ENCODE measurements at regions not wholly inside any gene's neighbourhood (a gene's known extent, or its start where the extent isn't known, plus 50 kb on each side); places are given as distances from the start of the nearest gene placed in this dataset.
"Not testable (repeated sequence)": the region's sequence is repeated elsewhere in the genome, so short reads cannot be mapped to it uniquely, and the experiment has no call there.

DNA sequence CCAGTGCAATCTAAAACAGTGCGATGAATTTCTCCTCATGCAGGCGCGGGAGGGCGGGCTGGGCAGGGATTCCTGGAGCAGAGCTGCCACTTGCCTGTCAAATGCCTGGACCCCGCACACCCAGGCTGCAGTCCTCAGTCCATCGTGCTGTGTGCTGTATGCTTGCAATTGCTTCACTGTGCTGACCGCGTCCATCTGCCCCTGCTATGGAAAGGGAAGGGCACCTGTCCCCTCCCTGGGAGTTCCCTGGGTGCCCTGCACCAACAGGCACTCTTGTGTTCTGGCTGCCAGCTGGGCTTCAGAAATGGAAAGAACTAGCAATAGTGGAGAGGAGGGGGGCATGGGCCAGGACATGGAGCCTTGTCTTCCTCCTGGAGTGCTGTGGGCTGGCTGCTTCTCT lies 185.4 kb upstream of the B3GAT1 start:
- Histone ChIP-seq H3K9me3 (peaks cover 0 to 10% (median 2%) of the 10 kb centered on the region in 4 donors), H3K27ac (replicated peaks in 1 of 4) (no peak overlapping the region), H3K27me3 (peaks cover 0 to 7% (median 0%) of the 10 kb centered on the region in 4 donors), H3K4me1 (no peaks in the 10 kb centered on the region), H3K36me3 (no peaks in the 10 kb centered on the region), H3K4me3 (no peak overlapping the region)
- DNase-seq (ENCODE audit: extremely low spot score) = no peak
- TF ChIP-seq, protein P1, sequence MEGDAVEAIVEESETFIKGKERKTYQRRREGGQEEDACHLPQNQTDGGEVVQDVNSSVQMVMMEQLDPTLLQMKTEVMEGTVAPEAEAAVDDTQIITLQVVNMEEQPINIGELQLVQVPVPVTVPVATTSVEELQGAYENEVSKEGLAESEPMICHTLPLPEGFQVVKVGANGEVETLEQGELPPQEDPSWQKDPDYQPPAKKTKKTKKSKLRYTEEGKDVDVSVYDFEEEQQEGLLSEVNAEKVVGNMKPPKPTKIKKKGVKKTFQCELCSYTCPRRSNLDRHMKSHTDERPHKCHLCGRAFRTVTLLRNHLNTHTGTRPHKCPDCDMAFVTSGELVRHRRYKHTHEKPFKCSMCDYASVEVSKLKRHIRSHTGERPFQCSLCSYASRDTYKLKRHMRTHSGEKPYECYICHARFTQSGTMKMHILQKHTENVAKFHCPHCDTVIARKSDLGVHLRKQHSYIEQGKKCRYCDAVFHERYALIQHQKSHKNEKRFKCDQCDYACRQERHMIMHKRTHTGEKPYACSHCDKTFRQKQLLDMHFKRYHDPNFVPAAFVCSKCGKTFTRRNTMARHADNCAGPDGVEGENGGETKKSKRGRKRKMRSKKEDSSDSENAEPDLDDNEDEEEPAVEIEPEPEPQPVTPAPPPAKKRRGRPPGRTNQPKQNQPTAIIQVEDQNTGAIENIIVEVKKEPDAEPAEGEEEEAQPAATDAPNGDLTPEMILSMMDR (IDR thresholded peaks at IDR 0.05) = no peak
- TF ChIP-seq POLR2AphosphoS5 (IDR thresholded peaks at IDR 0.05) = no peak
- TF ChIP-seq POLR2A (IDR thresholded peaks at IDR 0.05; ENCODE audit: low read depth) = no peak
- TF ChIP-seq EP300 (IDR thresholded peaks at IDR 0.05) = no peak
- 94% methylated on average over 8 of the region's 8 CpGs for WGBS
- intact Hi-C loops (cut with DNase I) = no loop called here

DNA sequence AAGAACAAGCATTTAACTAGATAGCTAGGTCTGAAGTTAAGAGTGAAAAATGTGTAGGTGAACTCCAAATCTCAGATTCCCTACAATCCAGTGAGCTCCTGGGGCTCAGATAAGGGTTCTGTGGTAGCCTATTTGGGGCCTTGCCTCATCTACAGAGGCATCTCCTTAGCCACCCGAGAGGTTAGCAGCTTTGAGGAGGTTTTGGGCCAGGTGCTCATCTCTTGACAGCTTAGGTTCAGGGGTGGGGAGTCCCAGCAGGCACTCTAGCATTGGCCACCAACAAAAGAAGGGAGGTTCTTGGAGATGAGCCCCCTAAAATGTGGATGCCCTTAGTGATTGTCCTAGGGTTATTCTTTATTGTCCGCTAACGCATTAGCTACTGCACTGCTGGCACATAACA lies 184.4 kb upstream of the B3GAT1 start:
- Histone ChIP-seq H3K4me1 (no peaks in the 10 kb centered on the region), H3K27ac (replicated peaks in 1 of 4) (no peak overlapping the region), H3K9me3 (peaks cover 0 to 10% (median 2%) of the 10 kb centered on the region in 4 donors), H3K36me3 (no peaks in the 10 kb centered on the region), H3K27me3 (peaks cover 0 to 7% (median 0%) of the 10 kb centered on the region in 4 donors), H3K4me3 (no peak overlapping the region)
- WGBS = 96% methylated on average over 2 of the region's 3 CpGs
- TF ChIP-seq, protein P1 (IDR thresholded peaks at IDR 0.05) = no peak
- no peak for TF ChIP-seq POLR2AphosphoS5 (IDR thresholded peaks at IDR 0.05)
- no peak for TF ChIP-seq POLR2A (IDR thresholded peaks at IDR 0.05; ENCODE audit: low read depth)
- no peak for TF ChIP-seq EP300 (IDR thresholded peaks at IDR 0.05)
- intact Hi-C loops (cut with DNase I) = no loop called here
- DNase-seq (ENCODE audit: extremely low spot score) = no peak

DNA sequence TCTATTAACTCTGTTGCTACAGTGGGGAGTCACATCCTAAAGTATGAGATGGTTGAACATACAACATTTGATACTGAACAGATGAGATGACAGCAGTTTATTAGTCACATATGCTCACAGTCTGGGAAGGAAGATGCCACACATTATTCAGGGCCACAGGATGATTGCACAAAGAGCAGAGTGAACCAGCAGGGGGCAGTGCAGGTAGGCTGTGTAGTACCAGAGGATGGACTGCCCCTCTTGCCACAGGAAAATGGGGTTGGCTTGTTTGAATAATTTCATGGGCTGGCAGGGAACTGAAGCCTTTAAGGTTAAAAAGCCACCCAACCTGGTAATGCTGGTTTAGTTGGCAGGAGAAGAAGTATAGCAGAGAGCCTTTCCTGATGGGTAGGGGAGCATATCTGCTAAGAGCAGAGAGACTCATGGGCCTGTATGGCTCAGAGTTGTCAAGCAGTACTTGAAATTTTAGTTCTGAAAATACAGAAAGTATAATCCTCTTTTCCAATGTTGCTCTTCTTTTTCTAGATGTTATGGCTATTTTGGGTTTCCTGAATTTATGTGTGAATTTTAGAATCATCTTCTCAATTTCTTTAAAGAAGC lies 180.4 kb upstream of the B3GAT1 start:
- Histone ChIP-seq H3K4me1 (no peaks in the 10 kb centered on the region), H3K9me3 (peaks cover 0 to 10% (median 2%) of the 10 kb centered on the region in 4 donors), H3K27ac (replicated peaks in 1 of 4) (no peak overlapping the region), H3K4me3 (no peak overlapping the region), H3K27me3 (peaks cover 0 to 12% (median 0%) of the 10 kb centered on the region in 4 donors), H3K36me3 (no peaks in the 10 kb centered on the region)
- no peak for TF ChIP-seq POLR2AphosphoS5 (IDR thresholded peaks at IDR 0.05)
- TF ChIP-seq POLR2A (IDR thresholded peaks at IDR 0.05; ENCODE audit: low read depth) = no peak
- no peak for TF ChIP-seq EP300 (IDR thresholded peaks at IDR 0.05)
- TF ChIP-seq, protein P1 (IDR thresholded peaks at IDR 0.05) = peak in 1 of 3 experiments; percentile 9
- intact Hi-C loops (cut with DNase I) = no loop called here
- DNase-seq (ENCODE audit: extremely low spot score) = peak; percentile 45

DNA sequence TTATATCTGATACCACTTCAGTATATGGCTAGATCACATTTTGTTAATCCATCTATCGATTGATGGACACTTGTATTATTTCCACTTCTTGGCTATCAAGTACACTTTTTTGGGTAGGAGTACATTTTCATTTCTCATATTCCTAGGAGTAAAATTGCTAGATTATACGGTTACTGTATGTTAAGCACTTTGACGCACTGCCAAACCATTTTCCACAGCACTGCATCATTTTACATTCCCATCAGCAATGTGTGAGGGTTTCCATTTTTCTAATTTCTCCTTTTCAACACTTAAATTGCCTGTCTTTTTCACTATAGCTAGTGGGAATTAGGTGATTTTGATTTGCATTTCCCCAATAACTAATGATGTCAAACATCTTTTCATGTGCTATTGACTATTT lies 179.3 kb upstream of the B3GAT1 start:
- Histone ChIP-seq H3K27ac (replicated peaks in 1 of 4) (no peak overlapping the region), H3K9me3 (peaks cover 0 to 10% (median 2%) of the 10 kb centered on the region in 4 donors), H3K27me3 (peaks cover 0 to 12% (median 0%) of the 10 kb centered on the region in 4 donors), H3K4me3 (no peak overlapping the region), H3K36me3 (no peaks in the 10 kb centered on the region), H3K4me1 (no peaks in the 10 kb centered on the region)
- no peak for DNase-seq (ENCODE audit: extremely low spot score)
- TF ChIP-seq POLR2AphosphoS5 (IDR thresholded peaks at IDR 0.05) (no peak), POLR2A (IDR thresholded peaks at IDR 0.05; ENCODE audit: low read depth) (no peak), EP300 (IDR thresholded peaks at IDR 0.05) (no peak)
- TF ChIP-seq, protein P1 (IDR thresholded peaks at IDR 0.05) = no peak
- 65% methylated on average over 3 of the region's 3 CpGs for WGBS
- intact Hi-C loops (cut with DNase I) = no loop called here

DNA sequence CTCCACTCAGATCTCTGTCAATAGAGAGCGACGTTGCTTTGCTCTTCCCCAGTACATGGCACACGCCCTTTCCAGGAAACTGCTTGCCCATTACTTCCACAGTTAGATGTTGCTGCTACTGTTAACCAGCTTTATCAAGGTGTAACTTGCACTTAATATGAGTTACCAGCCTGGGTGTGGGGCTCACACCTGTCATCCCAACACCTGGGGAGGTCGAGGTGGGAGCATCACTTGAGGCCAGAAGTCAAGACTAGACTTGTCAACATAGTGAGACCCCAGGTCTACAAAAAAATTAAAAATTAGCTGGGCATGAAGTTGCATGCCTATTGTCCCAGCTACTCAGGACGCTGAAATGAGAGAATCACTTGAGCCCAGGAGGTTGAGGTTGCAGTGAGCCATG lies 177.1 kb upstream of the B3GAT1 start:
- peaks cover 0 to 5% (median 0%) of the 10 kb centered on the region in 4 donors for H3K27me3 ChIP-seq
- no peak for TF ChIP-seq EP300 (IDR thresholded peaks at IDR 0.05)
- TF ChIP-seq, protein P1 (IDR thresholded peaks at IDR 0.05) = no peak
- TF ChIP-seq POLR2AphosphoS5 (IDR thresholded peaks at IDR 0.05) = no peak
- TF ChIP-seq POLR2A (IDR thresholded peaks at IDR 0.05; ENCODE audit: low read depth) = no peak
- no peak overlapping the region for H3K27ac ChIP-seq (replicated peaks in 1 of 4)
- H3K4me3 ChIP-seq = no peak overlapping the region
- peaks cover 2 to 16% (median 13%) of the 10 kb centered on the region in 4 donors for H3K4me1 ChIP-seq
- peaks cover 0 to 10% (median 2%) of the 10 kb centered on the region in 4 donors for H3K9me3 ChIP-seq
- H3K36me3 ChIP-seq = no peaks in the 10 kb centered on the region
- peak; percentile 88 for DNase-seq (ENCODE audit: extremely low spot score)
- intact Hi-C loops (cut with DNase I) = no loop called here
- WGBS = 69% methylated on average over 5 of the region's 5 CpGs

DNA sequence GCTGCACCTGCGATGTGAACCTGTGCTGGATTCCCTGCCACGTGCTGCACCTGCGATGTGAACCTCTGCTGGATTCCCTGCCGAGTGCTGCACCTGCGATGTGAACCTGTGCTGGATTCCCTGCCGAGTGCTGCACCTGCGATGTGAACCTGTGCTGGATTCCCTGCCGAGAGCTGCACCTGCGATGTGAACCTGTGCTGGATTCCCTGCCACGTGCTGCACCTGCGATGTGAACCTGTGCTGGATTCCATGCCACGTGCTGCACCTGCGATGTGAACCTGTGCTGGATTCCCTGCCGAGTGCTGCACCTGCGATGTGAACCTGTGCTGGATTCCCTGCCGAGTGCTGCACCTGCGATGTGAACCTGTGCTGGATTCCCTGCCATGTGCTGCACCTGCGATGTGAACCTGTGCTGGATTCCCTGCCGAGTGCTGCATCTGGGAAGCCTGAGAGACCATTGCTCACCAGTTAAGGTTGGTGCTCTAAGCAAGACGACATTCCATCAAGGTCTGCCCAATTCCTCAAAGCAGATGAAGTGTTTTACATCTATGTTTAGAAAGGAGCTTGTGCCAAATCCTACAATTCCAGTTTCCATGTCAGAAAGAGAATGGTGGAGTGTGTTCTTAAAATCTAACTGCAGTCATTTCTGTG lies 176.5 kb upstream of the B3GAT1 start:
- peaks cover 2 to 21% (median 18%) of the 10 kb centered on the region in 4 donors for H3K4me1 ChIP-seq
- intact Hi-C loops (cut with DNase I); DNase-seq (ENCODE audit: extremely low spot score); H3K27ac ChIP-seq (replicated peaks in 1 of 4); H3K4me3 ChIP-seq; H3K36me3 ChIP-seq; H3K9me3 ChIP-seq; H3K27me3 ChIP-seq: not testable (repeated sequence)
- 91% methylated on average over 9 of the region's 20 CpGs for WGBS

Data from esophagus muscularis mucosa (tissue), 4 donors.